ENCODE measurements at regions not wholly inside any gene's neighbourhood (a gene's known extent, or its start where the extent isn't known, plus 50 kb on each side); places are given as distances from the start of the nearest gene placed in this dataset.

DNA sequence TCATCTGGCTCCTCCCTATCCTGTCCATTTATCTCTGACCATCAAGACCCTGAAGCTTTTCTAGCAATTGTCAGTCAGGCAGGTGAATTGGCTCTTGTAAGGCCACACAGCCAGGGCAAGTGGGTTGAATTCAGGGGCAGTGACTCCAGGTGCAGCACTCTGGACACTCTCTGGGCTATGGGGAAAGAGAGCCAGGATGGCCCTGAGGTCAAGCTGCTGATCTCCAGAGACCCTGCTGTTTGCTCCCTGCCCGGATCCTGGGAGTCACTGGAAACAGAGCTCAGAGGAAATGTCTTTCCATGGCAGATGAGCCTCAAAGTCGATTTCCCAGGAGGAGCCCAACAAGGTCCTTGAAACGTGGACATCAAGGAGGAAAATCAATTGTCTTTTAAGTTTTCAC lies 184.4 kb downstream of the C1orf94 start:
- Histone ChIP-seq H2BK12ac (ENCODE audit: insufficient read length, low read depth, low read length) (no peak overlapping the region), H3K23me2 (ENCODE audit: insufficient read length, low read depth, low read length, poor library complexity, severe bottlenecking) (no peaks in the 10 kb centered on the region), H3K14ac (ENCODE audit: insufficient read depth, low read length) (no peak overlapping the region; the same call in 1 of the 2 replicates), H4K20me1 (ENCODE audit: control insufficient read depth, insufficient read depth, insufficient read length) (no peaks in the 10 kb centered on the region), H2BK15ac (ENCODE audit: low read depth, low read length) (no peak overlapping the region), H2BK20ac (ENCODE audit: low read depth, low read length, poor library complexity, severe bottlenecking) (no peak overlapping the region), H3K27me3 (ENCODE audit: insufficient read depth, low read length) (no peaks in the 10 kb centered on the region), H3T11ph (ENCODE audit: low read length) (no peak overlapping the region), H3K4me1 (ENCODE audit: insufficient read depth, low read length) (no peaks in the 10 kb centered on the region), H2BK120ac (ENCODE audit: low read depth, low read length, poor library complexity, severe bottlenecking) (no peak overlapping the region), H3K18ac (ENCODE audit: insufficient read length, low read depth, low read length) (no peak overlapping the region), H2AK5ac (ENCODE audit: insufficient read length, low read length) (no peak overlapping the region), H3K9me3 (ENCODE audit: control insufficient read depth, low read depth, low read length) (no peaks in the 10 kb centered on the region), H2AFZ (ENCODE audit: low read length) (no peak overlapping the region), H3K79me1 (ENCODE audit: insufficient read depth, low read depth, low read length, poor library complexity, severe bottlenecking) (no peaks in the 10 kb centered on the region), H2BK5ac (ENCODE audit: insufficient read length, low read length) (no peak overlapping the region), H3K56ac (ENCODE audit: insufficient read length, low read depth, low read length) (no peak overlapping the region), H3K4me2 (ENCODE audit: insufficient read depth, insufficient read length, low read length) (no peak overlapping the region), H3K9ac (ENCODE audit: extremely low read depth, insufficient read length, low read length) (no peak overlapping the region), H3K4ac (ENCODE audit: low read depth, low read length) (no peak overlapping the region), H4K5ac (ENCODE audit: insufficient read length, low read depth, low read length) (no peak overlapping the region), H3K27ac (ENCODE audit: insufficient read length, low read depth, low read length) (no peak overlapping the region), H4K8ac (replicated peaks; ENCODE audit: insufficient read length, low read depth, low read length) (no peak overlapping the region), H3K23ac (ENCODE audit: insufficient read length, low read depth, low read length) (no peak overlapping the region), H4K91ac (ENCODE audit: insufficient read length, low read depth, low read length) (no peak overlapping the region), H3K79me2 (ENCODE audit: insufficient read depth, low read length) (no peaks in the 10 kb centered on the region)
- peak; percentile 8 for DNase-seq
- no peak overlapping the region for H3K27ac Mint-ChIP-seq
- H3K4me1 Mint-ChIP-seq: peaks cover 3 to 4% of the 10 kb centered on the region in 2 experiments; a peak in 3 of 4 replicates
- no peak overlapping the region for H3K4me3 Mint-ChIP-seq
- no peaks in the 10 kb centered on the region; a peak in 1 of 7 replicates for H3K36me3 Mint-ChIP-seq (ENCODE audit: insufficient read depth in 1 of 3, low read depth in 3 of 3)
- peaks cover 0 to 3% of the 10 kb centered on the region in 2 experiments; a peak in 1 of 5 replicates for H3K9me3 Mint-ChIP-seq
- TF ChIP-seq, protein P1, sequence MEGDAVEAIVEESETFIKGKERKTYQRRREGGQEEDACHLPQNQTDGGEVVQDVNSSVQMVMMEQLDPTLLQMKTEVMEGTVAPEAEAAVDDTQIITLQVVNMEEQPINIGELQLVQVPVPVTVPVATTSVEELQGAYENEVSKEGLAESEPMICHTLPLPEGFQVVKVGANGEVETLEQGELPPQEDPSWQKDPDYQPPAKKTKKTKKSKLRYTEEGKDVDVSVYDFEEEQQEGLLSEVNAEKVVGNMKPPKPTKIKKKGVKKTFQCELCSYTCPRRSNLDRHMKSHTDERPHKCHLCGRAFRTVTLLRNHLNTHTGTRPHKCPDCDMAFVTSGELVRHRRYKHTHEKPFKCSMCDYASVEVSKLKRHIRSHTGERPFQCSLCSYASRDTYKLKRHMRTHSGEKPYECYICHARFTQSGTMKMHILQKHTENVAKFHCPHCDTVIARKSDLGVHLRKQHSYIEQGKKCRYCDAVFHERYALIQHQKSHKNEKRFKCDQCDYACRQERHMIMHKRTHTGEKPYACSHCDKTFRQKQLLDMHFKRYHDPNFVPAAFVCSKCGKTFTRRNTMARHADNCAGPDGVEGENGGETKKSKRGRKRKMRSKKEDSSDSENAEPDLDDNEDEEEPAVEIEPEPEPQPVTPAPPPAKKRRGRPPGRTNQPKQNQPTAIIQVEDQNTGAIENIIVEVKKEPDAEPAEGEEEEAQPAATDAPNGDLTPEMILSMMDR (conservative IDR thresholded peaks at IDR 0.05): no peak
- whole genome bisulfite sequencing (ENCODE audit: extremely low coverage, insufficient read length, low lambda C conversion rate): no CpG with 5 or more reads among the region's 3 CpGs
- H3K27me3 Mint-ChIP-seq (ENCODE audit: low read depth): peaks cover 20% of the 10 kb centered on the region

Measured in H9 (cell line).